ENCODE measurements at regions not wholly inside any gene's neighbourhood (a gene's known extent, or its start where the extent isn't known, plus 50 kb on each side); places are given as distances from the start of the nearest gene placed in this dataset.
A peak's percentile ranks its signal among the peaks of the same experiment; 100 is the strongest.
"Not testable (repeated sequence)": the region's sequence is repeated elsewhere in the genome, so short reads cannot be mapped to it uniquely, and the experiment has no call there.

DNA sequence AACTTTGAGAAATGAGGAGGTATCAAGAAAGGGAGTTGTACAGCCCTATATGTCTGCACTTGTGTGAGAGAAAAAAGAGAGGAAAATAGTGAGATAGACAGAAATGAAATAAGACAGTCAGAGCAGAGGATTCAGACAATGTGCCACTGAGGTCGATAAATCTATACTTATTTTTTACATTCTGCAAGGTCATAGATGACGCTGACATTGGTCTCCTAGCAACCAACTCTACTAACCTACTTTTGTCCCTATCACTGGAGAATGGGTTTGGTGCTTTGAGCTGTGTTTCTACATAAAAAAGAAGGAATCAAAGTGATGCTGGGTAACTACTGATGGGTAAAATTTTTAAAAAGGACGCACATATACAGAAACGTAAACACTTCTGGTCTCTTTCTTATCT lies 573.3 kb upstream of the RORB start:
- DNase-seq (ENCODE audit: insufficient read length, low spot score) = no peak

DNA sequence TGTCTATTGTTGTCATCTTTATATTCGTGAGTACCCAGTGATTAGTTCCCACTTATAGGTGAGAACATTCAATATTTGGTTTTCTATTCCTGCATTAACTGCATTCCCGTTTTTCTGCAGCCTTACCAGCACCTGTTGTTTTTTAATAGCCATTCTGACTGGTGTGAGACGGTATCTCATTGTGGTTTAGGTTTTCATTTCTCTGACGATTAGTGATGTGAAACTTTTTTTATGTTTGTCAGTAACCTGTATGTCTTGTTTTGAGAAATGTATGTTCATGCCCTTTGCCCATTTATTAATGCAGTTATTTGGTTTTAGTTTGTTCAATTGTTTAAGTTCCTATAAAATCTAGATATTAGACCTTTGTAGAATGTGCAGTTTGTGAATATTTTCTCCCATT lies 546.0 kb upstream of the RORB start:
- FAIRE-seq (no peak), DNase-seq (ENCODE audit: insufficient read length, low spot score) (no peak)

More for the DNA sequence above, 573.3 kb upstream of the RORB start:
- FAIRE-seq = no peak

DNA sequence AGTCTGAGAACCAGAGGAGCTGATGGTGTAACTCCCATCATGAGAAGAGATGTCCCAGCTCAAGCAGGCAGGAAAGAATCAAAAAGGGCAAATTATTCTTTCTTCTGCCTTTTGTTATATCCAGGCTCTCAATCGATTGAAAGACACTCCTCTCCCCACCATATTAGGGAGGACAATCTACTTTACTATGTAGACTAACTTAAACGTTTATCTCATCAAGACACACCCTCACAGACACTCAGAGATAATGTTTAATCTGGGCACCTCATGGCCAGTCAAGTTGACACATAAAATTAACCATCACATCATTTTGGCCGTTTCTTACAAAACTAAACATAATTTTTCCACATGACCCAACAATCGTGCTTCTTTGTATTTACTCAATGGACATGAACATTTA lies 534.3 kb upstream of the RORB start:
- FAIRE-seq (no peak), DNase-seq (ENCODE audit: insufficient read length, low spot score) (no peak)

DNA sequence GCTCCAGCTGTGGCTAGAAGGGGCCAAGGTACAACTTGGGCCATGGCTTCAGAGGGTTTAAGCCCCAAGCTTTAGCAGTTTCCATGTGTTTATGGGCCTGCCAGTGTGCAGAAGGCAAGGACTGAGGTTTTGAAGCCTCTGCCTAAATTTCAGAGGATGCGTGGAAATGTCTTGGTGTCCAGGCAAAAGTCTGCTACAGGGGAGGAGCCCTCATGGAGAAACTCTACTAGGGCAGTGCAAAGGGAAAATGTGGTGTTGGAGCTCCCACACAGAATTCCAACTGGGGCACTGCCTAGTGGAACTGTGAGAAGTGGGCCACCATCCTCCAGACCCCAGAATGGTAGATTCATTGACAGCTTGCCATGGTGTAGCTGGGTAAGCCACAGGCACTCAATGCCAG lies 527.2 kb upstream of the RORB start:
- FAIRE-seq (no peak), DNase-seq (ENCODE audit: insufficient read length, low spot score) (no peak)

DNA sequence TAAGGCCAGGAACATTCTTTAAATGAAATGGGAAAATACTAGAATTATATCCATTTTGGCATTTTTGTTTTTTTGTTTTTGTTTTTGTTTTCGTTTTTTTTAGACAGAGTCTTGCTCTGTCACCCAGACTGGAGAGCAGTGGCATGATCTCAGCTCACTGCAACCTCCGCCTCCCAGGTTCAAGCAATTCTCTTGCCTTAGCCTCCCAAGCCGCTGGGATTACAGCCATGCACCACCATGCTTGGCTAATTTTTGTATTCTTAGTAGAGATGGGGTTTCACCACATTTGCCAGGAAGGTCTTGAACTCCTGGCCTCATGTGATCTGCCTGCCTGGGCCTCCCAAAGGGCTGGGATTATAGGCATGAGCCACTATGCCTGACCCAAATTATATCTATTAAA lies 520.7 kb upstream of the RORB start:
- not testable (repeated sequence) for DNase-seq (ENCODE audit: insufficient read length, low spot score); FAIRE-seq

GRCh38 chr9:73979894-73980264 lies 517.3 kb upstream of the RORB start:
- DNase-seq (ENCODE audit: insufficient read length, low spot score) (no peak), FAIRE-seq (no peak)

DNA sequence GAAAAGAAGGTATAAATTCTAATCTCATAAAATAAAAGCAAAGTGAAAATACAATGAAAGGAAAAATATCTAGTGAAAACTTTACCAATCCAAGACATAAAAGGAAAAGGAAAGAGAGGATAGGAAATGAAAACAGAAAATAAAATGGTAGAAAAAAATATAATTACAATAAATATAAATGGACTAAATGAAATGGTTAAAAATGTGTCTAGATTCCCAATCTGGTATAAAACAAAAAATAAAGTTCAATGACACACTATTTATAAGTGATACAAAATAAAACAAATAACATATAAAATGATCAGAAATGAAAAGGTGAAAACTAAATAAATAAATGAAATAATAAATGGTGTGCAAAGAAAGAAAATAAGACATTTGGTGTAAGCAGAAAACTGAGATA lies 516.4 kb upstream of the RORB start:
- DNase-seq (ENCODE audit: insufficient read length, low spot score) (no peak), FAIRE-seq (no peak)

GRCh38 chr9:73981405-73981804 lies 515.7 kb upstream of the RORB start:
- DNase-seq (ENCODE audit: insufficient read length, low spot score) = no peak
- FAIRE-seq = no peak

DNA sequence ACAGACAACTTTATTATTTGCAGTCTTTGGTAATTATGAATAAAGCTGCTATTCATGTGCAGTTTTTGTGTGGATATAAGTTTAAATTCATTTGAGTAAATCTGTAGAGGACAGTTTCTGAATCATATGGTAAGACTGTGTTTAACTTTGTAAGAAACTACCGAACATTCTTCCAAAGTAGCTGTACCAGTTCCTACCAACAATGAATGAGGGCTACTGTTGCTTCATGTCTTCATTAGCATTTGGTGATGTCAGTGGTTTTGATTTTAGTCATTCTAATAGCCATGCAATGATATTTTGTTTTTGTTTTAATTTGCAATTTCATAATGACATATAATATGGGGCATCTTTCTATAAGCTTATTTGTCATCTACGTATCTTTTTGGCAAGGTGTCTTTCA lies 501.3 kb upstream of the RORB start:
- DNase-seq (ENCODE audit: insufficient read length, low spot score) (no peak), FAIRE-seq (no peak)

- no peak for DNase-seq (ENCODE audit: insufficient read length, low spot score)
- no peak for FAIRE-seq
Measured at GRCh38 chr9:73996844-73997243, 500.3 kb upstream of the RORB start.

DNA sequence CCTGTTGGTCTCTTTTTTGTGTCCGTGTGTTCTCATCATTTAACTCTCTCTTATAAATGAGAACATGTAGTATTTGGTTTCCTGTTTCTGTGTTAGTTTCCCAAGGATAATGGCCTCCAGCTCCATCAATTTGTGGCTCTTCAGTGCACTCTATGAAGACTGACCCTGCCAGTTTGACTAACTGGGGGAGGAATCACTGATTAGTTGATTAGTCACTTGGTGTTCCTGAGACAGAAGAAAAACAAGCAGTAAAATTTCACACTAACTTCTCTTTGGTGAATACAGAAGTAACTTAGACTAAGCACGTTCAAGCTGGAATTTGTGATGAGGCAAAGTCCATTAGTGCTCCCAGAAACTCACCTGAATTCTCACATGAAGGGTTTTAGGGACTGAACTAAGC lies 495.8 kb upstream of the RORB start:
- FAIRE-seq (no peak), DNase-seq (ENCODE audit: insufficient read length, low spot score) (no peak)

GRCh38 chr9:74006935-74007334 lies 490.2 kb upstream of the RORB start:
- DNase-seq (ENCODE audit: insufficient read length, low spot score) (no peak), FAIRE-seq (no peak)

DNA sequence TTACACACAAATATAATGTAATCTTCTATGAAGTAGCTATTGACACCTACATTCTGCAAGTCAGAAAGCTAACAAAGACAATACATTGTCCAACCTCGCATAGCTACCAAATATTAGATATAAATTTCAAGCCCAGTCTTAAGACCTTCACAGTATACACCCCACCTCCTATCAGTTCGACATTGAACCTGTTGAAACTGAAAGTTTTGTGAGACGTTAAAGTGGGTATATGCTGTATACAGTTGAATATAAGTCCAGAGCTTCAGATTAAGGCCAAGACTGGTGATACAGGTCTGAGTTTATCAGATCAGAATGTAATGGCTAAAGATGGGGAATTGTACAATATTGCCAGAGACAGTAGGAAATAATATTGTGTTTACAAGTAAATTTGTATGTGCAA lies 489.3 kb upstream of the RORB start:
- FAIRE-seq (no peak), DNase-seq (ENCODE audit: insufficient read length, low spot score) (no peak)

DNA sequence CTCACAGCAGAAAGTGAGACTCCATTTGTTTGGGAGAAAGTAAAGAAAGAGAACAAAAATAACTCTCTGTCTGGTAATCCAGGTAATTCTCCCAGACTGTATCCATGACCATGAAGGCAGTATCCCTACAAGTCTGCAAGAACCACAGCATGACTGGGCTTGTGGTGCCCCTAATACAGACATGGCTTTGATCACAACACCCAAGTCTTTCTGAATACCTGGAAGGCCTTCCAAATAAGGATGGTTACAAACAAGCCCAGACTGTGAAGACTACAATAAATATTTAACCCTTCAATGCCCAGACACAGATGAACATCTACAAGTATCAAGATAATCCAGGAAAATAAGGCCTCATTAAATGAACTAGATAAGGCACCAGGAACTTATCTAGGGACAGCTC lies 481.1 kb upstream of the RORB start:
- DNase-seq (ENCODE audit: insufficient read length, low spot score) = no peak
- no peak for FAIRE-seq

DNA sequence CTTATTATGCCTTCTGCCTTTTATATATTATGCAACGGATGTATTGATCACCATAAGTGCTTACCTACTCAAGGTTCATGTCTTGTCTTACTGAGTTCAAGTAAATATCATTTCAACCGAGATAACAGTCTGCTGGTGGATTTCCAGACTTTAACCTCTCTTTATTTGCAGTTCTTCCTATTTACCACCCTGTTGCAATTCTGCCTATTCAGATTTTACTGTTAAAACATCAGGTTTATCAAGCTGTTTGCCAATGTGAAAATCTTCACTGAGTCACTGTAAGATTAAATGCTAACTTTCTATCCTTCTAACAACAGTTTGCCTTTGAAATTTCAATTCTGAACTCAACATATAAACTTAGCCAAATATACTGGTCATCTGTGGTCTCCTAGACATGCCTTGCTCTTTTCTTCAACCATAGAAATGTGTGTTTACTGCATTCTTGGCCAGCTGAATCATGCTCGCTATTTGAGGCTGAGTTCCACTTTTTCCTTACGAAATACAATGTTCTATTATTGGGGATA lies 471.7 kb upstream of the RORB start:
- FAIRE-seq (no peak), DNase-seq (ENCODE audit: insufficient read length, low spot score) (peak; percentile 1)

DNA sequence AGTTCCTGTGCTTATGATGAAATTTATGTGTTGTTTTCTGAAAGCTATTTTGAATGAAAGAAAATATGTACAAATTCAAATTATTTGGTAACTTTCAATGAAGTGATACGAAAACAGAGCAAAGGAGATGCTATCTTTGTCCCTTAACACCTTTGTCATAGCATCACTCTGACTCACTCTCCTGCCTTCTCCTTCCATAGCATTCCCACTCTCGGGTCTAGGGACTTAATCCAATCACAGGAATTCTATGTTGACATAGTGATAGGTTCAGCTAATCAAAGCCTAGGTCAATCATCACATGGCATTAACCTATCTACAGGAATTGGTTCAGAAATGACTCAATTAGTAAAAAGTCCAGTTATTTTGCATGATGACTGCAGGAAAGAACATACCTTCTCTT lies 464.7 kb upstream of the RORB start:
- FAIRE-seq = no peak
- no peak for DNase-seq (ENCODE audit: insufficient read length, low spot score)

- no peak for FAIRE-seq
- DNase-seq (ENCODE audit: insufficient read length, low spot score) = no peak
Measured at GRCh38 chr9:74035786-74036185, 461.3 kb upstream of the RORB start.

- no peak for DNase-seq (ENCODE audit: insufficient read length, low spot score)
- no peak for FAIRE-seq
Measured at GRCh38 chr9:74036549-74037231, 460.4 kb upstream of the RORB start.

- DNase-seq (ENCODE audit: insufficient read length, low spot score) = no peak
- no peak for FAIRE-seq
Measured at GRCh38 chr9:74037274-74037673, 459.9 kb upstream of the RORB start.

GRCh38 chr9:74041588-74041987 lies 455.5 kb upstream of the RORB start:
- no peak for FAIRE-seq
- no peak for DNase-seq (ENCODE audit: insufficient read length, low spot score)

DNA sequence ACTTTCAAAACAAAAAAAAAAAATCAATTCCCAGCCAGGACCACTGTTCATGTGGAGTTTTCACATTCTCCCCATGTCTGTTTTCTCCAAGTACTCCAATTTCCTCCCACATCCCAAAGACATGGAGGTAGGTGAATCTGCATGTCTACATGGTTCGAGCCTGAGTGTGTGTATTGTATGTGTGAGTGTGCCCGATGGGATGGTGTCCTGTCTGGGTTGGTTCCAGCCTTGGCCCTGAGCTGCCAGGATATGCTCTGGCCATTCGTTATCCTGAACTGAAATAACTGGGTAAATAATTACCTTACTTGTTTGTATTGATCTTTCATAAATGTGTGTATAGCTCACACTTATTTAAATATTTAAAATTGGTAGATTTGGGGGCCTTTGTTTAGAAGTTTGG lies 452.3 kb upstream of the RORB start:
- no peak for FAIRE-seq

DNA sequence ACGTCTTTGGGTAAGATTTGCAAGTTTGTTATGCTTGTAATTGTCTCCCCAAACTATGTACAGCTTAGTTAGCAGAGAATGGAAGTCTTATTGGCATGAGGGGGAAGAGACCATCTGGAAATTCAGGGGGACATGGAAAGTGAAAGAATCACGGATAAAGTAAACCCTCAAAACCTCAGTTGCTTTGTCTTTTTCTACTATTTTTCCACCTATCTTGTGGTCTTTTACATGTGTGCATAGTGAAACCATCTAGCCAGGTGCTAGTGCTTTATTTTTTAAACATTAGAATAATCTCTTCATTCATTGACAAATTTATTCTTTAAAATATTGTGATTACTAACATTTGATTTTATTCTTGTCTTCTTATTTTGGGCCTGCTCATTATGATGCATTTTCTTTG lies 441.1 kb upstream of the RORB start:
- FAIRE-seq (no peak), DNase-seq (ENCODE audit: insufficient read length, low spot score) (no peak)

More for the DNA sequence above, 452.3 kb upstream of the RORB start:
- no peak for DNase-seq (ENCODE audit: insufficient read length, low spot score)

DNA sequence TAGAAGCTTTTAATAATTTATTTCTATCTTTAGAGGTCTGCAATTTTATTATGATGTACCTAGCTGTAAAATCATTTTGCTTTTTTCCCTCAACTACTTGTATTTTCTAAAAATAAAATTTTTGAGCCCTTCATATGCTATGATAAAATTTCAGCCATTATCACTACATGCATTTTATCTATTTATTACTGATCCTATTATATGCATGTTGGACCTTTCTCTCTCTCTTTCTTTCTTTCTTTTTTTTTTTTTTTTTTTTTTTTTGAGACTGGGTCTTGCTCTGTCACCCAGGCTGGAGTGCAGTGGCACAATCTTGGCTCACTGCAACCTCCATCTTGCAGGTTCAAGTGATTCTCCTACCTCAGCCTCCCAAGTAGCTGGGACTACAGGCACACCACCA lies 440.1 kb upstream of the RORB start:
- FAIRE-seq; DNase-seq (ENCODE audit: insufficient read length, low spot score): not testable (repeated sequence)

Measured in HTR-8/SVneo (cell line).